ENCODE measurements at regions not wholly inside any gene's neighbourhood (a gene's known extent, or its start where the extent isn't known, plus 50 kb on each side); places are given as distances from the start of the nearest gene placed in this dataset.

DNA sequence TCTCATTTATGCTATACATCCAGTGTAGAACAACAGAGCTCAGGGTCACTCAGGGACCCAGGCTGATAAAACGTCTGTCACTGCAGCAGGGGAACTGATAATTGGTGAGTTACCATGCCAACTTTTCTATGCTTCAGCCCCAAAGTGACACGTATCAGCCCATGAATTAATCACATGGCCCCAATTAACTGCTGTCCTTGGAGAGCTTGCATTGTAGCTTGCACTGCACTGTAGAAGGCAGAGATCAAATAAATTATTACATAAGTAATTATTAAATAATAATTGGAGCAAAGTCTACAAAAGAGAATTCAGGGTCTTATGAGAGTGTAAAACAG is 144.6 kb downstream of the SUDS3 start:
- no peak overlapping the region for H3K4ac ChIP-seq (replicated peaks; ENCODE audit: insufficient read length, low read depth, low read length)
- no peaks in the 10 kb centered on the region for H4K20me1 ChIP-seq (replicated peaks in 1 of 2; ENCODE audit: control insufficient read depth in 1 of 2, insufficient read depth in 2 of 2, low read length in 2 of 2)
- no peak overlapping the region for H2BK5ac ChIP-seq (ENCODE audit: low read depth, low read length)
- FAIRE-seq = no peak
- H3K4me3 ChIP-seq (ENCODE audit: extremely low read depth in 1 of 4, insufficient read depth in 2 of 4, low read depth in 3 of 4, low read length in 4 of 4) = no peak overlapping the region
- no peak overlapping the region for H3K56ac ChIP-seq (replicated peaks; ENCODE audit: insufficient read length, low read depth, low read length)
- H2BK120ac ChIP-seq (replicated peaks; ENCODE audit: low read depth, low read length) = no peak overlapping the region
- no peak overlapping the region for H2BK12ac ChIP-seq (ENCODE audit: low read depth, low read length)
- H3K36me3 ChIP-seq (ENCODE audit: control insufficient read depth in 2 of 4, insufficient read depth in 4 of 4, low read length in 3 of 4) = no peaks in the 10 kb centered on the region
- no peak overlapping the region for H4K5ac ChIP-seq (ENCODE audit: insufficient read length, low read depth, low read length)
- no peaks in the 10 kb centered on the region for H3K79me2 ChIP-seq (ENCODE audit: control insufficient read depth in 1 of 2, insufficient read depth in 2 of 2, low read length in 2 of 2)
- 83% methylated on average over 2 of the region's 2 CpGs; no CpG with 5 or more reads in 1 of the 2 experiments for WGBS, 2 experiments (ENCODE audit: extremely low coverage in 1 of 2, insufficient coverage in 1 of 2, insufficient read length in 1 of 2, insufficient replicate concordance in 2 of 2, low coverage in 1 of 2, low lambda C conversion rate in 2 of 2, missing lambda C conversion rate in 1 of 2)
- no peak overlapping the region for H3K4me2 ChIP-seq (ENCODE audit: insufficient read depth in 1 of 2, low read depth in 2 of 2, low read length in 2 of 2)
- H3K79me1 ChIP-seq (ENCODE audit: low read depth, low read length) = no peaks in the 10 kb centered on the region
- no peak overlapping the region for H2BK20ac ChIP-seq (ENCODE audit: low read length)
- H3K23me2 ChIP-seq (ENCODE audit: low read depth, low read length) = no peaks in the 10 kb centered on the region
- no peak overlapping the region for H4K8ac ChIP-seq (ENCODE audit: extremely low read depth, insufficient read depth, low read length)
- ChIA-PET CTCF (ENCODE audit: partially characterized antibody) (interaction anchor here (1.0 to 1.3 kb wide), 2 partner anchors 8 to 11 kb away, joined by 4 to 5 read pairs; no protein-coding TSS in a partner anchor), POLR2A (ENCODE audit: partially characterized antibody) (no interaction called here)
- no peaks in the 10 kb centered on the region; a peak in 1 of 7 replicates for H3K4me1 ChIP-seq (replicated peaks in 1 of 4; ENCODE audit: control insufficient read depth in 3 of 4, insufficient read depth in 4 of 4, low read length in 3 of 4)
- no peak overlapping the region for H3K23ac ChIP-seq (ENCODE audit: insufficient read length)
- H2AFZ ChIP-seq (ENCODE audit: low read length) = no peak overlapping the region
- DNase-seq (ENCODE audit: low read depth in 1 of 2, low spot score in 2 of 2) = no peak
- no peak overlapping the region for H2AK5ac ChIP-seq (ENCODE audit: low read depth, low read length)
- H3K27me3 ChIP-seq (replicated peaks in 1 of 4; ENCODE audit: control insufficient read depth in 3 of 4, extremely low read depth in 1 of 4, insufficient read depth in 3 of 4, low read length in 3 of 4) = no peaks in the 10 kb centered on the region
- no peak overlapping the region for H2BK15ac ChIP-seq (ENCODE audit: low read length)
- H4K91ac ChIP-seq (replicated peaks; ENCODE audit: insufficient read length, low read length) = no peak overlapping the region
- H3K9me3 ChIP-seq (ENCODE audit: insufficient read depth in 2 of 2, low read depth in 1 of 2, low read length in 1 of 2) = no peaks in the 10 kb centered on the region
- no peak overlapping the region for H3K18ac ChIP-seq (ENCODE audit: extremely low read depth, low read length)
- no peak overlapping the region for H3K9ac ChIP-seq (replicated peaks in 1 of 4; ENCODE audit: extremely low read depth in 1 of 4, low read depth in 3 of 4, low read length in 3 of 4)
- no peak overlapping the region for H3K27ac ChIP-seq (ENCODE audit: low read depth, low read length)
- no peak overlapping the region for H3K14ac ChIP-seq (ENCODE audit: insufficient read length)
- TF ChIP-seq, protein P1, sequence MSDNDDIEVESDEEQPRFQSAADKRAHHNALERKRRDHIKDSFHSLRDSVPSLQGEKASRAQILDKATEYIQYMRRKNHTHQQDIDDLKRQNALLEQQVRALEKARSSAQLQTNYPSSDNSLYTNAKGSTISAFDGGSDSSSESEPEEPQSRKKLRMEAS (IDR thresholded peaks at IDR 0.05) = no peak
- no peak for TF ChIP-seq NANOG (IDR thresholded peaks at IDR 0.05; ENCODE audit: insufficient read depth, low read depth, low read length, poor library complexity, severe bottlenecking)
- TF ChIP-seq TEAD4 (IDR thresholded peaks at IDR 0.05; ENCODE audit: low read depth, low read length) = no peak
- TF ChIP-seq CEBPB (IDR thresholded peaks at IDR 0.05; ENCODE audit: low read depth, low read length) = no peak
- TF ChIP-seq CBX5 (IDR thresholded peaks at IDR 0.05; ENCODE audit: low read depth, low read length) = no peak
- no peak for TF ChIP-seq RAD21 (IDR thresholded peaks at IDR 0.05 in 1 of 2, conservative IDR thresholded peaks at IDR 0.05 in 1 of 2; ENCODE audit: low read depth in 2 of 2, low read length in 2 of 2)
- no peak for TF ChIP-seq CTBP2 (IDR thresholded peaks at IDR 0.05; ENCODE audit: borderline replicate concordance, insufficient read depth, insufficient read length, low read length)
- no peak for TF ChIP-seq TCF12 (IDR thresholded peaks at IDR 0.05; ENCODE audit: low read depth, low read length)
- TF ChIP-seq CBX8 (IDR thresholded peaks at IDR 0.05; ENCODE audit: borderline replicate concordance, low read depth, low read length) = no peak
- TF ChIP-seq KDM4A (IDR thresholded peaks at IDR 0.05; ENCODE audit: low read depth, low read length, severe bottlenecking) = no peak
- no peak for TF ChIP-seq MAFK (IDR thresholded peaks at IDR 0.05; ENCODE audit: low read depth, low read length)
- no peak for TF ChIP-seq CHD1 (IDR thresholded peaks at IDR 0.05; ENCODE audit: low read depth, low read length)
- TF ChIP-seq BCL11A (IDR thresholded peaks at IDR 0.05; ENCODE audit: low read depth in 2 of 2, low read length in 2 of 2) = no peak
- no peak for TF ChIP-seq TBP (IDR thresholded peaks at IDR 0.05; ENCODE audit: low read depth, low read length)
- no peak for TF ChIP-seq BACH1 (IDR thresholded peaks at IDR 0.05; ENCODE audit: low read length)
